ENCODE measurements at regions not wholly inside any gene's neighbourhood (a gene's known extent, or its start where the extent isn't known, plus 50 kb on each side); places are given as distances from the start of the nearest gene placed in this dataset.

DNA sequence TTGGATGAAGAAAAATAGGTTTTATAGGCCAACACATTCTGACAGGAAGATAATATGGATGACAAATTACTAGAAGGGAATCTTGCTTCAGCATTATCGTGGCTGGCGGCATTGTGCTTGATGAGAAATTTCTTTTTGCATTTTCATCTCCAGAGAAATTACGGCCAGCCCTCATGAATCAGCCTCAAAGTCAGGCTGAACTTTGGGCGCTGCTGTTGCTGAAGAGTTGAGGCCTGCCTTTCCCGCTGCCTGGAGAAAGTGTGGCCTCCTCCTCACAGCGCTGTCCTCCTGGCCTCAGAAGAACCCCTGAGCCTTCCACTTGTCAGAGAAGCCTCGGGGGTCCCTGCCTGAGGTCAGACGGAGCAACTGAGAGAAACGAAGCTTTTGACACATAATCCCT lies 272.4 kb upstream of the KCNIP4 start:
- H4K20me1 ChIP-seq (ENCODE audit: control insufficient read depth, insufficient read depth) = no peaks in the 10 kb centered on the region
- TF ChIP-seq SRF (IDR thresholded peaks at IDR 0.05; ENCODE audit: low read depth in 2 of 2, low read length in 2 of 2) (no peak), MEF2B (IDR thresholded peaks at IDR 0.05; ENCODE audit: partially characterized antibody, poor library complexity, severe bottlenecking) (no peak), MYB (IDR thresholded peaks at IDR 0.05; ENCODE audit: borderline replicate concordance, low read depth, low read length) (no peak), SKIL (IDR thresholded peaks at IDR 0.05; ENCODE audit: low read depth, poor library complexity, severe bottlenecking) (no peak), NFYB (IDR thresholded peaks at IDR 0.05; ENCODE audit: insufficient read depth, low read depth, low read length) (no peak), KDM1A (IDR thresholded peaks at IDR 0.05; ENCODE audit: borderline replicate concordance) (no peak), JUND (IDR thresholded peaks at IDR 0.05; ENCODE audit: low read depth, low read length) (no peak), REST (IDR thresholded peaks at IDR 0.05; ENCODE audit: low read depth, low read length) (no peak), ZNF207 (IDR thresholded peaks at IDR 0.05; ENCODE audit: borderline replicate concordance) (no peak), GABPA (IDR thresholded peaks at IDR 0.05; ENCODE audit: low read depth) (no peak), SREBF1 (IDR thresholded peaks at IDR 0.05; ENCODE audit: low read length) (no peak), ZBTB33 (IDR thresholded peaks at IDR 0.05) (no peak), MTA3 (IDR thresholded peaks at IDR 0.05; ENCODE audit: borderline replicate concordance, low read length) (no peak), PBX3 (IDR thresholded peaks at IDR 0.05; ENCODE audit: insufficient replicate concordance, low read depth, low read length) (no peak), ZNF274 (IDR thresholded peaks at IDR 0.05; ENCODE audit: insufficient read depth, insufficient read length) (no peak), YY1 (IDR thresholded peaks at IDR 0.05; ENCODE audit: low read depth, low read length) (no peak)
- ChIA-PET RAD21 (ENCODE audit: unreplicated experiment) (no interaction called here), POLR2A (no interaction called here), CTCF (no interaction called here), SMC1A (ENCODE audit: uncharacterized antibody, unreplicated experiment) (no interaction called here)
- H3K9me3 ChIP-seq (replicated peaks; ENCODE audit: control insufficient read depth, insufficient read depth, low read length) = no peaks in the 10 kb centered on the region
- H3K27me3 ChIP-seq (replicated peaks in 1 of 2; ENCODE audit: control insufficient read depth in 2 of 2, insufficient read depth in 2 of 2, low read length in 1 of 2) = no peaks in the 10 kb centered on the region
- DNase-seq (ENCODE audit: low read depth, low spot score) (no peak), ATAC-seq (no peak), FAIRE-seq (no peak)
- no TSS peak for BruUV-seq (replicated peaks)
- no peaks in the 10 kb centered on the region for H3K36me3 ChIP-seq (ENCODE audit: control insufficient read depth in 2 of 2, insufficient read depth in 2 of 2, low read length in 1 of 2)
- no peak overlapping the region for H3K9ac ChIP-seq (ENCODE audit: control insufficient read depth, insufficient read depth, low read length)
- in situ Hi-C loops (cut with MboI) (no loop called here), intact Hi-C loops (cut with micrococcal nuclease; ENCODE audit: unreplicated experiment) (no loop called here)
- H3K79me2 ChIP-seq (ENCODE audit: control insufficient read depth, insufficient read depth, low read length) = no peaks in the 10 kb centered on the region
- no peak overlapping the region for H3K27ac ChIP-seq (ENCODE audit: control insufficient read depth, insufficient read depth)
- WGBS (ENCODE audit: insufficient coverage, insufficient replicate concordance, low lambda C conversion rate, missing lambda C conversion rate) = 23% methylated on average over 9 of the region's 9 CpGs
- H3K4me1 ChIP-seq (ENCODE audit: control insufficient read depth, insufficient read depth, low read length) = no peaks in the 10 kb centered on the region
- H3K4me3 ChIP-seq = no peak overlapping the region
- no peak overlapping the region for H3K4me2 ChIP-seq (ENCODE audit: control insufficient read depth, insufficient read depth)
- no peak overlapping the region for H2AFZ ChIP-seq (ENCODE audit: control insufficient read depth, low read depth, low read length)
